ENCODE measurements at regions not wholly inside any gene's neighbourhood (a gene's known extent, or its start where the extent isn't known, plus 50 kb on each side); places are given as distances from the start of the nearest gene placed in this dataset.
"Not testable (repeated sequence)": the region's sequence is repeated elsewhere in the genome, so short reads cannot be mapped to it uniquely, and the experiment has no call there.

DNA sequence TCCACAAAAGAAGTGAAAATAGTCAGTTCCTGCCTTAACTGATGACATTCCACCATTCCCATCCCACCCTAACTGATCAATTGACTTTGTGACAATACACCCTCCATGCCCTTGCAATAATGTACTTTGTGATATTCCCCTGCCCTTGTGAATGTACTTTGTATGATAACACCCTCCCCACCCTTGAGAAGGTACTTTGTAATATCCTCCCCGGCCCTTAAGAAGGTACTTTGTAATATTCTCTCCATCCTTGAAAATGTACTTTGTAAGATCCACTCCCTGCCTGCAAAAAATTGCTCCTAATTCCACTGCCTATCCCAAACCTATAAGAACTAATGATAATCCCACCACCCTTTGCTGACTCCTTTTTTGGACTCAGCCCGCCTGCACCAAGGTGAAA is 771.3 kb downstream of the TENT5A start:
- TF ChIP-seq, protein P1, sequence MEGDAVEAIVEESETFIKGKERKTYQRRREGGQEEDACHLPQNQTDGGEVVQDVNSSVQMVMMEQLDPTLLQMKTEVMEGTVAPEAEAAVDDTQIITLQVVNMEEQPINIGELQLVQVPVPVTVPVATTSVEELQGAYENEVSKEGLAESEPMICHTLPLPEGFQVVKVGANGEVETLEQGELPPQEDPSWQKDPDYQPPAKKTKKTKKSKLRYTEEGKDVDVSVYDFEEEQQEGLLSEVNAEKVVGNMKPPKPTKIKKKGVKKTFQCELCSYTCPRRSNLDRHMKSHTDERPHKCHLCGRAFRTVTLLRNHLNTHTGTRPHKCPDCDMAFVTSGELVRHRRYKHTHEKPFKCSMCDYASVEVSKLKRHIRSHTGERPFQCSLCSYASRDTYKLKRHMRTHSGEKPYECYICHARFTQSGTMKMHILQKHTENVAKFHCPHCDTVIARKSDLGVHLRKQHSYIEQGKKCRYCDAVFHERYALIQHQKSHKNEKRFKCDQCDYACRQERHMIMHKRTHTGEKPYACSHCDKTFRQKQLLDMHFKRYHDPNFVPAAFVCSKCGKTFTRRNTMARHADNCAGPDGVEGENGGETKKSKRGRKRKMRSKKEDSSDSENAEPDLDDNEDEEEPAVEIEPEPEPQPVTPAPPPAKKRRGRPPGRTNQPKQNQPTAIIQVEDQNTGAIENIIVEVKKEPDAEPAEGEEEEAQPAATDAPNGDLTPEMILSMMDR (conservative IDR thresholded peaks at IDR 0.05; ENCODE audit: low read length) = not testable (repeated sequence)
- TF ChIP-seq EZH2phosphoT487 (IDR thresholded peaks at IDR 0.05; ENCODE audit: borderline replicate concordance, low read depth, low read length) = not testable (repeated sequence)
